ENCODE measurements at regions not wholly inside any gene's neighbourhood (a gene's known extent, or its start where the extent isn't known, plus 50 kb on each side); places are given as distances from the start of the nearest gene placed in this dataset.

DNA sequence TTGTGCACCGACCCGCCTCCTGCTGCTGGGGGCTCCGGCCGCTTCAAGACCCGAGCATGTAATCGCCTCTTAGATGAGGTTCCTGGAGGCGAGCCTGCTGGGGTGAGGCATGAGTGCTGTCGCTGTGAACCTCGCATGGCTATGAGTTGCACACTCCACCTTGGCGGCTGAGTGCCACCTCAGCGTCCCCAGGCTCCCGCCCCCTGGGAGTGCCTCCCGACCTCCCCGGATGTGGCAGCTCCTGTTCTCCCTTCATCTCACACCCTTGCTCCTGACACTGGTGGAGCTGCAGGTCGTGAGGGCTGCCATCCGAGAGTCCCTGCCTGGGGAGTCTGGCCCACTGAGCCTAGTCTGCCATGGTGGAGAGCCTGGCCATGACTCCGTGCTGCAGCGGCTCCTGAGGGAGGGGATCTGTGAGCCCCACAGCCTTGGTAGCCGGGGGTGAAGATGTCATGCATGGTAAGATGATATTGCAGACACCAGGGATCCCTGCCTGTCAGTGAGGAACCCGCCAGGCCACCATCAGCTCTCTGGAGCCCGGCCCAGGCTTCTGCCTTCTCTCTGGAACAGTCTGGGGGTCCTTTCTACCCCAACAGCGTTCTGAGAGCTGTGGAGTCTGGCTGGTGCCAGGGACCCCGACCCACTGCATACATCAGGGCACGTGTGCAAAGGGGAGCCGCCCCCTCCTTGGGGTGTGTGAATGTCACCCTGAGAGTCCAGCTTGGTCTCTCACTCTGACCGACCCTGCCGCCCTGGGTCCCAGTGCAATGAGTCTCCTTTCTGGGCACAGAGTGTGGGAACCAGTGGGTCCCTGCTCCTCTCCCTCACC, 61.6 kb upstream of the HS6ST1 start:
- DNase-seq (ENCODE audit: low read depth), result no peak

GRCh38 chr2:128380961-128381938, 62.6 kb upstream of the HS6ST1 start:
- no peak for DNase-seq (ENCODE audit: low read depth)

- DNase-seq (ENCODE audit: low read depth), result no peak
Measured at GRCh38 chr2:128384446-128384845, 65.8 kb upstream of the HS6ST1 start.

GRCh38 chr2:128384956-128385355, 66.3 kb upstream of the HS6ST1 start:
- no peak for DNase-seq (ENCODE audit: low read depth)

GRCh38 chr2:128385365-128385764, 66.7 kb upstream of the HS6ST1 start:
- DNase-seq (ENCODE audit: low read depth), result no peak

GRCh38 chr2:128386066-128386465, 67.4 kb upstream of the HS6ST1 start:
- DNase-seq (ENCODE audit: low read depth), result no peak

DNA sequence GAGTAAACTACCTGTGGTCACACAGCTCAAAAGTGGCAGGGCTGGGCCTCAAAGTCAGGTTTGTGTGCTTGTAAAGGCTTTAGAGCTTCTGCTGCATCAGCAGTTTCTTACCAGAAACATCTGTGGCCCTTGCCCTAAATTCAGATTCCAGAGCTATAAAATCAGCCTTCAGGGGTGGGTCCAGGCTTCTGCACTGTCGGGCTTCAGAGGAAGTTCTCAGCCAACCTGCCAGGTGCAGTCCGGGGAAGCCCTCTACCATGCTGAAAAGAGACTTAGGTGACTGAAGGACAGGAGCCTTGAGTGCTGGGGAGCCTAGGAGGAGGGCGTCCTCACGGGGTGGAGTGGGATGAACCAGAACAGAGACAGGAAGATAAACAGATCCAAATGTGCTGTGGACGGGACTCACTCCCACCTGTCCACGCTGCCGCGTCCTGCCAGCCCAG, 69.9 kb upstream of the HS6ST1 start:
- DNase-seq (ENCODE audit: low read depth), result no peak

- no peak for DNase-seq (ENCODE audit: low read depth)
Measured at GRCh38 chr2:128389388-128390086, 70.9 kb upstream of the HS6ST1 start.

DNA sequence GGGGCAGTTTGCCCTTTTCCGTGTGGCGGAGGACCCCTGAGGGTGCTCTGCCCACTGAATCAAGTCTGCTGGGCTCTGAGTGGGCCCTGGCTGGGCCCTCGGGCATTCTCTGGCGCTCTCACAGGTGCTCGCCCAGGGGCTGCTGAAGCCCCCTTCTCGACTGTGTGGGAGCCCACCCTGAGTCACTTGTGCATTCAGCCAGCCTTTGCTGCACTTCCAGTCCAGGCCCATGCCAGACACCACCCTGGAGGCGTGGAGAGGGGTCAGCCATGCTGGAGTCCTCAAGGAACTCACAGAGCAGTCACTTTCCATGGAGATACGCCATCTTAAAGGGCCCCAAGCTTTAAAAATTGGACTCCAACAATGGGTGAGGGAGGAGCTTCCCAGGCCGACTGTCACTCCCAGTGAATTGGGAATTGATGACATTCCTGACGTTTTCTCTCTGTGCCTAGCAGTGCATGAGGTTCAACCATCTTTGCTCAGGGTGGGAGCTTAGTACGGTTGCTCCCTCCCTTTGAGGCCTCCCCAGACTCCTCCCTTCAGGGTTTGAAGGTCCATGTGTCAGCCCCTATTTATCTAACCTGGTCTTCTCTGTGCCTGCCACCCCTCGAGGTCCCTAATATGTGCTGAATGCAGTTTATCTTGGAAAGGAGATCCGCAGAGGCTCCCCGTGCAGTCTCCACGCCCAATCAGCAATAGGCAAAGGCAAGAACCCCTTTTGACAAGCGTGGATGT, 71.8 kb upstream of the HS6ST1 start:
- DNase-seq (ENCODE audit: low read depth), result no peak

GRCh38 chr2:128390991-128391630, 72.4 kb upstream of the HS6ST1 start:
- DNase-seq (ENCODE audit: low read depth), result no peak

DNA sequence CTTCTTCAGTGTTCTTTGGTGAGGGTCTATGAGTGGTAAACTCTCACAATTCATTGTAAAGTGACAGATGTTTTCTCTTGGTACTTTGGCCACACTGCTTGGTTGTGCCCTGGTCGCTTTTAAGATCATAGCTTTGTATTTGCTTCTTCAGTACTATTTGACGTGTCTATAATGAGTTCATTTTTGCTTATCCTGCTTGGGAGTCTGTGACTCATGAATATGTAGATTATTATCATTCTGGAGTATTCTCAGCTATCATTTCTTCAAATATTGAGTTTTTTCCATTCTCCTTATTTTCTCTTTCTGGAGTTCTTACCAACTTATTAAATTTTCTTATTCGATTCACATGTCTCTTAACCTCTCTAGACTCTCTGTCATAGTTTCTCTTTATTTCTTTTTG, 73.0 kb upstream of the HS6ST1 start:
- no peak for DNase-seq (ENCODE audit: low read depth)

- DNase-seq (ENCODE audit: low read depth), result no peak
Measured at GRCh38 chr2:128392207-128392606, 73.5 kb upstream of the HS6ST1 start.

DNA sequence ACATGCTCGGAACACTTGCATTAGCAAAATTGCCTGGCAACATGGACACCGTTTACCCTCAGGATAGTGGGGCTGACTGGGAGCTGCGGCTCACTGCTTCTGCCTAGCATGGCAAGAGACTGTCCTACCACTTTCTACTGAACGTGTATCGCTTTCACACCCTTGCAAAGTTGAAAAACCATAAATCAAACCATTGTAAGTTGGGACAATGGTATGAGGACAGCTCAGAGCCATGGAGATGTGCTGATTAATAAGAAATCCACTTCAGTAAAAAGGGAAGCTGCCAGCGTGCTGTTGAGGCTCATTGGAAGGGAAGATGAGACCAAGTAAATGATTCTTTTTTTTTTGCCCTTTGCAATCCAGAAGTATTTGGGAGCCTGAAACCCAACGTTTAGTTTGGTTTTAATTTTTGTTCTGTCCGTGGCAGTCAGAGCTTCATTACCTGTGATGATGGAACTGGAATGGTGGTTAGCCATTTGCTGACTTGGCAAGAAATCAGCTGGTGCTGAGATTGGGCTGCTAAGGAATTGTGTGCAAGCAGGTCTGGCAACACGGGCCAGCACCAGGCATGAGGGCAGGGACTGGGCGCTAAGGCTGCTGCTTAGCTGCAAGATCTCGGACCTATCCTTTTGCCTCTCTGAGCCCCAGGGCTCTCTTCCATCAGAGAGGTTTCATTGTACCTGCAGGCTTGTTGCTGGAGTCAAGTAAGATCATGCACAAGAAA, 75.5 kb upstream of the HS6ST1 start:
- no peak for DNase-seq (ENCODE audit: low read depth)

GRCh38 chr2:128395196-128395595, 76.5 kb upstream of the HS6ST1 start:
- no peak for DNase-seq (ENCODE audit: low read depth)

- no peak for DNase-seq (ENCODE audit: low read depth)
Measured at GRCh38 chr2:128395640-128396499, 77.2 kb upstream of the HS6ST1 start.

DNA sequence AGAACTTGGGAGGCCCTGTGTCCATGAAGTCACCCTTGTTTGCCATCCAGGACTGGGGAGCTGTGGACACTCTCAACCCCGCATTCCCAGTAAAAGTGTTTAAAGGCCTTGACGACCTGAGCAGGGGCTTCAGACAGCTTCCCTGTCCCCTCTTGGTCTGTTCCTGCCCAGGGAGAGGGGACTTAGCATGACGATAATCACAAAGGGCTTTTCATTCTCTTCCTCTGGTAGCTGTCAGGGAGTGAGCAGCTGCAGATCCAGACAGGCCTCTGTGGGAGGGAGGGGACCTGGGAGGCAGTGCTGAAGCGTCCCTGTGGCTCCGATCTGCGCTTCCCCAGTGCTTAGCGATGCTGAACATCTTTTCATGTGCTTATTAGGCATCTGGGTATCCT, 77.8 kb upstream of the HS6ST1 start:
- DNase-seq (ENCODE audit: low read depth), result no peak

DNA sequence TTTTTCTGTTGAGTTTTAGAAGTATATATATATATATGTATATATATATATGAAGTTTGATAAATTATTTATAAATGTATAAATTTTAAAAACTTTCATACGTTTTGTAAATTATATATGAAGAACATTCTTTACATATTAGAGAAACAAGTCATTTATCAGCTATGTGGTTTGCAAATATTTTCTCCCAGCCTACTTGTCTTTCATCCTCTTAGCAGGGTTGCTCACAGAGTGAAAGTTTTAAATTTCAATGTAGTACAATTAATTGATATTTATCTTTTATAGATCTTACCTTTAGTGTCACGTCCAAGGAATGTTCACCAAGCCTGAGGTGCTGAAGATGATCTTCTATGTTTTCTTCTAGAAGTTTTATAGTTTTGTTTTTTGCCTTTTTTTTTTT, 78.3 kb upstream of the HS6ST1 start:
- no peak for DNase-seq (ENCODE audit: low read depth)

GRCh38 chr2:128399256-128399655, 80.6 kb upstream of the HS6ST1 start:
- no peak for DNase-seq (ENCODE audit: low read depth)

- DNase-seq (ENCODE audit: low read depth), result no peak
Measured at GRCh38 chr2:128399690-128400291, 81.1 kb upstream of the HS6ST1 start.
